H7 (cell line): ENCODE measurements at regions not wholly inside any gene's neighbourhood (a gene's known extent, or its start where the extent isn't known, plus 50 kb on each side); places are given as distances from the start of the nearest gene placed in this dataset.

Experiments used
- DNase-seq: peaks from one replicate; pipeline ENCODE4 v3.0.0; 2012
- H3K27me3 ChIP-seq: 2 replicates; pipeline ENCODE4 v1.6.0; 2011; ENCODE audit warnings: mild to moderate bottlenecking, low read length; ENCODE audit not compliant: control insufficient read depth, insufficient read depth
- H3K36me3 ChIP-seq: replicated peaks from 2 replicates; pipeline ENCODE4 v1.5.1; 2011; ENCODE audit warnings: low read length; ENCODE audit not compliant: control insufficient read depth, insufficient read depth
- H3K4me3 ChIP-seq: 2 replicates; pipeline ENCODE4 v1.5.1; 2011; ENCODE audit warnings: low read depth, mild to moderate bottlenecking, control low read depth, low read length, moderate library complexity; ENCODE audit not compliant: insufficient read depth

GRCh38 chr12:43054085-43054484 is 464.5 kb upstream of the PRICKLE1 start:
- H3K4me3 ChIP-seq = no peak overlapping the region
- no peak for DNase-seq

DNA sequence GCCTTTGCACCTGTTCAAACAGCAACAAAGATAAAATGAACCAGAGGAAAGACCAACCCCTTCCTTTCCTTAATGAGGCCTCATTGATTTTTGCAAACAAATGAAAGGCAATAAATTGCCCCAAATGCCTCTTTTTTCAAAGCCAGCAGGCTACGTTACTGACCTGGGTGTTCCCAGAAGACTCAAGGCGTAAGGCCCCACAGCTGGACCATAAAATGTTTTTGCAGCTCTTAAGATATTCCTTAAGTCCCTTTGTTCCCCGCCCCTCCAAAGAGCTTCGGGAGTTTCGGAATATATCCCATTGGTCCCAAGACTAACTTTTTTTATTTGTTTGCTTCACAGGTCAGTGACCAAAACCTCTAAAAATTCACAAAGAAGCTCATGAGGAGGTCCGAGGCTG is 462.9 kb upstream of the PRICKLE1 start:
- DNase-seq = no peak
- Histone ChIP-seq H3K27me3 (no peaks in the 10 kb centered on the region), H3K36me3 (no peaks in the 10 kb centered on the region), H3K4me3 (no peak overlapping the region)

More at GRCh38 chr12:43054085-43054484, 464.5 kb upstream of the PRICKLE1 start:
- no peaks in the 10 kb centered on the region for H3K36me3 ChIP-seq
- H3K27me3 ChIP-seq = no peaks in the 10 kb centered on the region

- DNase-seq = no peak
- Histone ChIP-seq H3K4me3 (no peak overlapping the region), H3K27me3 (no peaks in the 10 kb centered on the region), H3K36me3 (no peaks in the 10 kb centered on the region)
Observed at GRCh38 chr12:43044241-43044640, 454.7 kb upstream of the PRICKLE1 start.

DNA sequence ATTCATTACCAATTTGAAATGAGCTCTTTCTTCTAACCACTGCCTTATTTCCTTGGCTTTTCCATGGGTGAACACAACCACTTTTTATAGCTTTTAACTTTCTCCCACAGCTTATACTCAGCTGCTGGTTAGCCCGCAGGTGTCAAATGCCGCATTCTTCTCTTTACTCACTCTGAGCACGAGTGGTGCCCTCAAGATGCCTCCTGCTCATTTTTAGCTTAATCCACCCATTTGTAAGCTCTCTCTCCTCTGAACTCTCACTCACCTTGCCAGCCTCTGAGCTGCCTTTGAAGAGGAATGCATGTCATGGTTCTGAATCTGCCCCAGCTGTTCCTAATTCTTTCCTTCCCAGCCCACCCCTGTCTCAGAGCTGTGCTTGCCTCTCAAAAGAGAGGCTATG is 449.4 kb upstream of the PRICKLE1 start:
- Histone ChIP-seq H3K4me3 (no peak overlapping the region), H3K36me3 (no peaks in the 10 kb centered on the region), H3K27me3 (no peaks in the 10 kb centered on the region)
- no peak for DNase-seq

- no peak for DNase-seq
- Histone ChIP-seq H3K27me3 (no peaks in the 10 kb centered on the region), H3K4me3 (no peak overlapping the region), H3K36me3 (no peaks in the 10 kb centered on the region)
Observed at GRCh38 chr12:43029971-43030370, 440.4 kb upstream of the PRICKLE1 start.

GRCh38 chr12:43028826-43029225 is 439.3 kb upstream of the PRICKLE1 start:
- Histone ChIP-seq H3K4me3 (no peak overlapping the region), H3K27me3 (no peaks in the 10 kb centered on the region), H3K36me3 (no peaks in the 10 kb centered on the region)
- DNase-seq = no peak

DNA sequence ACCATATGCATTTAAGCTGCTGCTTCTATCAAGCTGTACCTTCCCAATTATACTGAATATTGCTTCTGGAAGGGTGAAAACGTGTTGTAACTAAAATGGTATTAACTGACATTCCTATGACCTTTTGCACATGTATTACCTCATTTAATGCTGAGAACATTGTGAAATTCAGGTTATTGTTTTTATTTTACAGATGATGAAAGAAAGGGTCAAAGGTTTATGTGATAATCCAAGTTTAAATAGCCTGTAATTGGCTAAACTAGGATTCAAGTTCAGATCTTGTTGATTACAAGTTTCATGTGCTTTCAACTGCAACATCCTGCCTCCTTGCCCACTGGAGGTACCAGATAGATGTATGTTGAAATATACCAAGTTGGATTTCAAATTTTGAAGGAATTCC is 433.3 kb upstream of the PRICKLE1 start:
- DNase-seq = no peak

GRCh38 chr12:43015090-43015737 is 425.7 kb upstream of the PRICKLE1 start:
- no peak overlapping the region for H3K4me3 ChIP-seq

More for the DNA sequence above, 433.3 kb upstream of the PRICKLE1 start:
- H3K36me3 ChIP-seq = no peaks in the 10 kb centered on the region
- no peak overlapping the region for H3K4me3 ChIP-seq
- H3K27me3 ChIP-seq = no peaks in the 10 kb centered on the region

GRCh38 chr12:43011383-43011926 is 421.9 kb upstream of the PRICKLE1 start:
- Histone ChIP-seq H3K4me3 (no peak overlapping the region), H3K27me3 (no peaks in the 10 kb centered on the region), H3K36me3 (no peaks in the 10 kb centered on the region)
- DNase-seq = no peak

More at GRCh38 chr12:43015090-43015737, 425.7 kb upstream of the PRICKLE1 start:
- Histone ChIP-seq H3K27me3 (no peaks in the 10 kb centered on the region), H3K36me3 (no peaks in the 10 kb centered on the region)
- DNase-seq = no peak

- DNase-seq = no peak
- Histone ChIP-seq H3K36me3 (no peaks in the 10 kb centered on the region), H3K27me3 (no peaks in the 10 kb centered on the region), H3K4me3 (no peak overlapping the region)
Observed at GRCh38 chr12:43009846-43010240, 420.3 kb upstream of the PRICKLE1 start.

DNA sequence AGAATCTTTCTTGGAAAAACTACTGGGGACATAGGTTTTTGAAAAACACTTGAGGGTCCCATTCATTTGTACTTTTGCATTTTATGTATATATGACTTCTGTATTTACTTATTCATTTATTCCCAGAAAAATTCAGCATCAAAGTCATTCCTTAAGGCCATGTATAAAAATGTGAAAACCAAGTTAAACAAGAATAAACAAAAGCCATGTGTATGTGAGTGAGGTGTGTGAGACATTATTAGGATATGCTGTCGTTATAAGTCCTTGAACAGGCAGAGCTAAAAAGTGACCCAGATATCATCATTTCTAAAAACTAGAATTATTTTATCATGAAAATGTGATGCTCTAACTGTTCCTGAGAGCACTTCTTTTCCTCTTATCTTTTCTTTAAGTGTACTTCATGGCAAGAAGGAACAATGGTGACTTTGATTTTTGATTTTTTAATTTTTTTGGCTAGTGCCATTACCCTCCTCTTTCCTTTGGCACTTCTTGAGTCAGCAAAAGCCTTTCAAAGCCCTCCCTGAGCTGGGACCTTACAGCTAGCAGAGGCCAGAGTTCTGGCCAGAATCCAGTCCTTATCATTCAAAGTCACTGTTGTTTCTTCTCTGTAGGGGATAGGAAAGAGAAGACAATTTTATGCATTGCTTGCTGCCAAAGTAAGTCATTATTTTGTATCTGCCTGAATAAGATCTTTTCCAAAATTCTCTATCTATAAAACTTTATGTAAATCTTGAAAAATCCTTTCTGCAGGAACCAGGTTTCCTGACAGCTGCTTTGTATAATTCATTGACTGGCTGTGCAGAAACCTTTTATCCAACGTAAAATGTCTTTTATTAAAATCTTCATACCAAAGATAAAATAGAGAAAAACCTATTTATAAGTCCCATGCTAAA is 419.7 kb upstream of the PRICKLE1 start:
- no peaks in the 10 kb centered on the region for H3K36me3 ChIP-seq
- H3K4me3 ChIP-seq = no peak overlapping the region
- DNase-seq = peak; percentile 16
- H3K27me3 ChIP-seq = no peaks in the 10 kb centered on the region

DNA sequence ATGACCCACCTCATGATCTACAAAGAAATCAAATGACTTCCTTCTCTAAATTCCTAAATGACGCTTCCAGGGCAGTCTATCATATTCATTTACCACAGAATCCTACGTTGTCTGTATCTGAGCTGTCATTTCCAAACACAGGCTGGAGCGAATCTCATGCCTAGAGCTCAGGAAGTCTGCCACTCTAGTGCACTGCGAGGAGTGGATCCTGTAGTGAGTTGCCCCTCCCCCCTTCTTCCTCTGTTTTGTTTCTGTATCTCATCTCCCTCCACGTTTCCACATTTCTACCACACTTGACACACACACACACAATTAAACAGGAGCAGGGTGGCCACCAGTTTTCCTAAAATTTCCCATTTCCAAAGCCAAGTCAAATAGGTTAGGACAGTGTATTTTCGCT is 415.4 kb upstream of the PRICKLE1 start:
- Histone ChIP-seq H3K36me3 (no peaks in the 10 kb centered on the region), H3K4me3 (no peak overlapping the region), H3K27me3 (no peaks in the 10 kb centered on the region)
- peak; percentile 11 for DNase-seq

GRCh38 chr12:43004141-43004540 is 414.6 kb upstream of the PRICKLE1 start:
- no peak for DNase-seq
- Histone ChIP-seq H3K27me3 (no peaks in the 10 kb centered on the region), H3K4me3 (no peak overlapping the region), H3K36me3 (no peaks in the 10 kb centered on the region)

DNA sequence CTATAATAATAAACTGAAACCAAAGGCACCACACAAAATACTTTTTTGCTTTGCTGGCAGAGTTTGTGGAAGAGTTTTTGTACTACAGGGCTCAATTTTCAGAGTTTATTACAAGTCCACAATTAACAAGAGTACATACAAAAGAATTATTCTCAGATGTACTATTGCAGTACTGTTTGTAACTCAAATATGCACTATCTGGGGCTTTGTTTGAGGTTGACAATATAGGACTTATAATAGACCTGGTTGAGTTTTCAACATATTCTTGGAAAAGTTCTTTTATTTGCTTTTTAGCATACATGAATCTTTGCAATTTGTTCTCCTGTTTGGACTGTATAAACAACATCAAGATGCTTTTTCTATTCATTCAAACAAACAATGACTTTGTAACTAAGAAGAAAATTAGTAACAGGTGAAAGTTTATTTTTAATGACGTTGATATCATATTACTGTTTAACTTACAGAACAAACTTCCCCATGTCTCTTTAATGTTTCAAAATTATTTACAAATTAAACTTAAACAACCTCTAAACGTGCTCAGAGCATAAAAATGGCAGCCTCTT is 407.4 kb upstream of the PRICKLE1 start:
- no peak for DNase-seq
- Histone ChIP-seq H3K4me3 (no peak overlapping the region), H3K27me3 (no peaks in the 10 kb centered on the region), H3K36me3 (no peaks in the 10 kb centered on the region)

DNA sequence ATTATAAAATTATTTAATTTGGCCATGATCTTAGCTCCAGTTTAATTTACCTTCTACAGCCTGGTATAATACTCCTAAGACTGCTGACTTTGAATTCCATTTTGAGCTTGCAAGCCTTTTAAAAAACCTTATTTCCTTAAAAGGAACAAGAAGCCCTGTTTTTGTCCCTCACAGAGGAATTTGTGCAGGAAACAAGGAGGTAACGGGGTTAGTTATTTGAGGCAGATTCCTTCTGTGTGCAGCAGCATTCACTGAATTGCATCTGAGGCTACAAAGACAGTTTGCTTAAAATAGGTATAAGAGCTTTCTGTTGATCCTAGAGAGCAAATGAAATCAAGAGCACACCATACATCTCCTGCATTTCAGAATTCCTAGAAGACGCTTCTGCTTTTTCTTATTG is 403.3 kb upstream of the PRICKLE1 start:
- Histone ChIP-seq H3K4me3 (no peak overlapping the region), H3K36me3 (no peaks in the 10 kb centered on the region), H3K27me3 (no peaks in the 10 kb centered on the region)
- no peak for DNase-seq
